ENCODE measurements at regions not wholly inside any gene's neighbourhood (a gene's known extent, or its start where the extent isn't known, plus 50 kb on each side); places are given as distances from the start of the nearest gene placed in this dataset.

GRCh38 chr4:126136922-126137781, 822.4 kb downstream of the FAT4 start:
- no peaks in the 10 kb centered on the region for H3K79me2 ChIP-seq (ENCODE audit: low read length)
- H3K4me1 ChIP-seq (ENCODE audit: low read length): no peaks in the 10 kb centered on the region

GRCh38 chr4:126137782-126138170, 823.0 kb downstream of the FAT4 start:
- Histone ChIP-seq H3K79me2 (ENCODE audit: low read length) (no peaks in the 10 kb centered on the region), H3K27ac (ENCODE audit: low read length) (no peak overlapping the region), H3K9me3 (ENCODE audit: low read length) (peaks cover 8% of the 10 kb centered on the region; the same call in 1 of the 2 replicates), H3K27me3 (ENCODE audit: low read length) (no peaks in the 10 kb centered on the region), H2AFZ (ENCODE audit: low read length) (no peak overlapping the region), H3K4me3 (ENCODE audit: low read length) (no peak overlapping the region), H3K4me2 (ENCODE audit: low read depth, low read length, poor library complexity, severe bottlenecking) (no peak overlapping the region), H3K9ac (ENCODE audit: low read length) (no peak overlapping the region), H4K20me1 (ENCODE audit: insufficient read depth, low read depth, low read length) (no peaks in the 10 kb centered on the region), H3K4me1 (ENCODE audit: low read length) (no peaks in the 10 kb centered on the region), H3K9me2 (replicated peaks; ENCODE audit: insufficient read depth, low read length) (no peaks in the 10 kb centered on the region), H3K36me3 (ENCODE audit: insufficient read depth, low read length) (no peaks in the 10 kb centered on the region)
- no peak for DNase-seq

More at GRCh38 chr4:126136922-126137781, 822.4 kb downstream of the FAT4 start:
- DNase-seq: no peak
- H3K4me2 ChIP-seq (ENCODE audit: low read depth, low read length, poor library complexity, severe bottlenecking): no peak overlapping the region
- no peaks in the 10 kb centered on the region for H3K36me3 ChIP-seq (ENCODE audit: insufficient read depth, low read length)
- H3K9me2 ChIP-seq (replicated peaks; ENCODE audit: insufficient read depth, low read length): no peaks in the 10 kb centered on the region
- H3K9ac ChIP-seq (ENCODE audit: low read length): no peak overlapping the region
- H3K27me3 ChIP-seq (ENCODE audit: low read length): no peaks in the 10 kb centered on the region
- no peak overlapping the region for H3K27ac ChIP-seq (ENCODE audit: low read length)
- H2AFZ ChIP-seq (ENCODE audit: low read length): no peak overlapping the region
- no peak overlapping the region for H3K4me3 ChIP-seq (ENCODE audit: low read length)
- no peaks in the 10 kb centered on the region for H4K20me1 ChIP-seq (ENCODE audit: insufficient read depth, low read depth, low read length)
- H3K9me3 ChIP-seq (ENCODE audit: low read length): peaks cover 4% of the 10 kb centered on the region; the same call in 1 of the 2 replicates

- no peak for DNase-seq
- no peak overlapping the region for H3K9ac ChIP-seq (ENCODE audit: low read length)
- no peak overlapping the region for H3K4me2 ChIP-seq (ENCODE audit: low read depth, low read length, poor library complexity, severe bottlenecking)
- H3K4me1 ChIP-seq (ENCODE audit: low read length): no peaks in the 10 kb centered on the region
- H3K79me2 ChIP-seq (ENCODE audit: low read length): no peaks in the 10 kb centered on the region
- H3K9me2 ChIP-seq (replicated peaks; ENCODE audit: insufficient read depth, low read length): no peaks in the 10 kb centered on the region
- H3K9me3 ChIP-seq (ENCODE audit: low read length): peaks cover 6% of the 10 kb centered on the region
- no peaks in the 10 kb centered on the region for H4K20me1 ChIP-seq (ENCODE audit: insufficient read depth, low read depth, low read length)
- H3K27ac ChIP-seq (ENCODE audit: low read length): no peak overlapping the region
- H3K4me3 ChIP-seq (ENCODE audit: low read length): no peak overlapping the region
- H3K36me3 ChIP-seq (ENCODE audit: insufficient read depth, low read length): no peaks in the 10 kb centered on the region
- H2AFZ ChIP-seq (ENCODE audit: low read length): no peak overlapping the region
- H3K27me3 ChIP-seq (ENCODE audit: low read length): no peaks in the 10 kb centered on the region
These were observed 829.9 kb downstream of the FAT4 start for GRCh38 chr4:126144543-126145237.

- H3K4me2 ChIP-seq (ENCODE audit: low read depth, low read length, poor library complexity, severe bottlenecking): no peak overlapping the region
- H3K27ac ChIP-seq (ENCODE audit: low read length): no peak overlapping the region
- no peaks in the 10 kb centered on the region for H3K27me3 ChIP-seq (ENCODE audit: low read length)
- no peaks in the 10 kb centered on the region for H3K79me2 ChIP-seq (ENCODE audit: low read length)
- H4K20me1 ChIP-seq (ENCODE audit: insufficient read depth, low read depth, low read length): no peaks in the 10 kb centered on the region
- DNase-seq: no peak
- no peak overlapping the region for H2AFZ ChIP-seq (ENCODE audit: low read length)
- no peaks in the 10 kb centered on the region for H3K36me3 ChIP-seq (ENCODE audit: insufficient read depth, low read length)
- no peak overlapping the region for H3K4me3 ChIP-seq (ENCODE audit: low read length)
- no peak overlapping the region for H3K9ac ChIP-seq (ENCODE audit: low read length)
- H3K9me3 ChIP-seq (ENCODE audit: low read length): peaks cover 11% of the 10 kb centered on the region
- no peaks in the 10 kb centered on the region for H3K9me2 ChIP-seq (replicated peaks; ENCODE audit: insufficient read depth, low read length)
- no peaks in the 10 kb centered on the region for H3K4me1 ChIP-seq (ENCODE audit: low read length)
These were observed 853.7 kb downstream of the FAT4 start for GRCh38 chr4:126168484-126168883.

GRCh38 chr4:126172126-126172525, 857.4 kb downstream of the FAT4 start:
- Histone ChIP-seq H3K4me1 (ENCODE audit: low read length) (no peaks in the 10 kb centered on the region), H3K9me3 (ENCODE audit: low read length) (peaks cover 11% of the 10 kb centered on the region; the same call in 1 of the 2 replicates), H3K4me2 (ENCODE audit: low read depth, low read length, poor library complexity, severe bottlenecking) (no peak overlapping the region), H2AFZ (ENCODE audit: low read length) (no peak overlapping the region), H3K27me3 (ENCODE audit: low read length) (no peaks in the 10 kb centered on the region), H3K79me2 (ENCODE audit: low read length) (no peaks in the 10 kb centered on the region), H3K9me2 (replicated peaks; ENCODE audit: insufficient read depth, low read length) (no peaks in the 10 kb centered on the region), H3K27ac (ENCODE audit: low read length) (no peak overlapping the region), H3K36me3 (ENCODE audit: insufficient read depth, low read length) (no peaks in the 10 kb centered on the region), H3K9ac (ENCODE audit: low read length) (no peak overlapping the region), H3K4me3 (ENCODE audit: low read length) (no peak overlapping the region), H4K20me1 (ENCODE audit: insufficient read depth, low read depth, low read length) (no peaks in the 10 kb centered on the region)
- DNase-seq: no peak

GRCh38 chr4:126174627-126175026, 859.9 kb downstream of the FAT4 start:
- Histone ChIP-seq H3K27ac (ENCODE audit: low read length) (no peak overlapping the region), H3K36me3 (ENCODE audit: insufficient read depth, low read length) (no peaks in the 10 kb centered on the region), H3K9ac (ENCODE audit: low read length) (no peak overlapping the region), H2AFZ (ENCODE audit: low read length) (no peak overlapping the region), H3K9me2 (replicated peaks; ENCODE audit: insufficient read depth, low read length) (no peaks in the 10 kb centered on the region), H3K4me1 (ENCODE audit: low read length) (no peaks in the 10 kb centered on the region), H3K9me3 (ENCODE audit: low read length) (peaks cover 15% of the 10 kb centered on the region; the same call in 1 of the 2 replicates), H3K27me3 (ENCODE audit: low read length) (no peaks in the 10 kb centered on the region), H4K20me1 (ENCODE audit: insufficient read depth, low read depth, low read length) (no peaks in the 10 kb centered on the region), H3K79me2 (ENCODE audit: low read length) (no peaks in the 10 kb centered on the region), H3K4me2 (ENCODE audit: low read depth, low read length, poor library complexity, severe bottlenecking) (no peak overlapping the region), H3K4me3 (ENCODE audit: low read length) (no peak overlapping the region)
- DNase-seq: no peak

GRCh38 chr4:126180642-126181041, 865.9 kb downstream of the FAT4 start:
- H3K79me2 ChIP-seq (ENCODE audit: low read length): no peaks in the 10 kb centered on the region
- no peak overlapping the region for H2AFZ ChIP-seq (ENCODE audit: low read length)
- no peaks in the 10 kb centered on the region for H3K4me1 ChIP-seq (ENCODE audit: low read length)
- no peak overlapping the region for H3K4me3 ChIP-seq (ENCODE audit: low read length)
- no peaks in the 10 kb centered on the region for H4K20me1 ChIP-seq (ENCODE audit: insufficient read depth, low read depth, low read length)
- H3K9me3 ChIP-seq (ENCODE audit: low read length): peaks cover 25% of the 10 kb centered on the region
- H3K27me3 ChIP-seq (ENCODE audit: low read length): no peaks in the 10 kb centered on the region
- H3K9me2 ChIP-seq (replicated peaks; ENCODE audit: insufficient read depth, low read length): no peaks in the 10 kb centered on the region
- no peak overlapping the region for H3K9ac ChIP-seq (ENCODE audit: low read length)
- no peak for DNase-seq
- no peak overlapping the region for H3K4me2 ChIP-seq (ENCODE audit: low read depth, low read length, poor library complexity, severe bottlenecking)
- no peaks in the 10 kb centered on the region for H3K36me3 ChIP-seq (ENCODE audit: insufficient read depth, low read length)
- H3K27ac ChIP-seq (ENCODE audit: low read length): no peak overlapping the region

- H3K9ac ChIP-seq (ENCODE audit: low read length): no peak overlapping the region
- H3K9me2 ChIP-seq (replicated peaks; ENCODE audit: insufficient read depth, low read length): no peaks in the 10 kb centered on the region
- no peaks in the 10 kb centered on the region for H3K36me3 ChIP-seq (ENCODE audit: insufficient read depth, low read length)
- no peaks in the 10 kb centered on the region for H3K4me1 ChIP-seq (ENCODE audit: low read length)
- no peak for DNase-seq
- no peak overlapping the region for H3K27ac ChIP-seq (ENCODE audit: low read length)
- no peak overlapping the region for H2AFZ ChIP-seq (ENCODE audit: low read length)
- no peak overlapping the region for H3K4me2 ChIP-seq (ENCODE audit: low read depth, low read length, poor library complexity, severe bottlenecking)
- H3K4me3 ChIP-seq (ENCODE audit: low read length): no peak overlapping the region
- no peaks in the 10 kb centered on the region for H3K79me2 ChIP-seq (ENCODE audit: low read length)
- H4K20me1 ChIP-seq (ENCODE audit: insufficient read depth, low read depth, low read length): no peaks in the 10 kb centered on the region
- H3K27me3 ChIP-seq (ENCODE audit: low read length): no peaks in the 10 kb centered on the region
- H3K9me3 ChIP-seq (ENCODE audit: low read length): peaks cover 25% of the 10 kb centered on the region
These were observed 867.6 kb downstream of the FAT4 start for GRCh38 chr4:126182336-126182735.

All from Karpas-422 (cell line).